IPS-NIHi7 (cell line): ENCODE measurements at regions not wholly inside any gene's neighbourhood (a gene's known extent, or its start where the extent isn't known, plus 50 kb on each side); places are given as distances from the start of the nearest gene placed in this dataset.

ENCODE experiments used
- DNase-seq: peaks from one replicate; pipeline ENCODE4 v3.0.0; 2012; ENCODE audit warnings: mixed read lengths; ENCODE audit errors: extremely low spot score

DNA sequence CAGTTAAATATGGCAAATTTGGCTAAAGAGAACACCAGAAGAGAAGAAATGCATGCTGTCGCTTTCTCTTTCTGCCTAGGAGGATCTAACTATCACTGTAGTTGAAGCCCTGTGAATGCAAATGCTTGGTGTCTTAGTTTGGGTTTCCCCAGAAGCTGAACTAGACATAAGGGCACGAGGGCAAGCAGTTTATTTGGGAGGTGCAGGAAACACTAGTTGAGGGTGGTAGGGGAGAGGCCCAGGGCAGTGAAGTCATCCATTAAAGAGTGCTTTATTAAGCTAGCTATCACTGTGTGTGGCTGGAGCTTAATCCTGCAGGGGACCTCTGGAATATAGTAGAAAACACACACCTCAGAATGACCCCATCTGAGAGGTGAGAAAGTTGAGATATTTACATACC, 639.8 kb upstream of the ZEB2 start:
- no peak for DNase-seq

DNA sequence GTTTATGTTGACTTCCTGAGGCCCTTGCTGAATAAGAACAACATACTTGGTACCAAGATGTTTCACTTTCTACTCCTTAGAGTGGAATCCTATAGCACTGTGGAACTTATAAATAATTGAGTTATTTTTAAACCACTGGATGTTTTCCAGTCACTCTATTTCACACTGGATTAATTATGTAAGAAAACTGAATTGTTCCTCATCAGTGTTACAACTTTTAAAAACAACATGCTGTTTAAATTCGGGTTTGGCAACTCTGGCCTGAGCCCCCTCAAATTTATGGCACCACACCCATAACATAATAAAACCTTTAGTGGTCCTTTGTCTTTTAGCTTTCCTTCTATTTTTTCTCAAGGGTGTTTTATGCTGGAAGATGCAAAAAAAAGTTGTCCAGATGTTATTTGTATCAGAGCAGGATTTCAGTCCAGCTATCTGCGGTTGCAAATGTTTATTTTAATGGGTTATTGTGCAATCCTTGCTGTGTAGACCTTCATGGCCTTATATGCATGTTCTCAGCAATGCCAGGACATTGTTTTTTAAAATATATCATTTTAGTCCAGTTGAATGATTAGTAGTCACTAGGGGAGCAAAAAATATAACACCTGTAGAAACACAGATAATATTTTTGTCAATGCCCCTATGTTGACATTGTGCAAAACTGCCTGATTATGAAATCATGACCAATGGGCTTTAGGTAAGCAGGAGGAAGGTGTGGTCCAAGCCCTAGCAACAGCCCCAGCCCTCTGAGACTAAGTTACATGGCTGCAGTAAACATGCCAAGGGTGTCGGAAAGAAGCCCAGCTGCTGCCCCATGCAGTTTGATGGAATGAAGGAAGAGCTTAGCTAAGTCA, 638.0 kb upstream of the ZEB2 start:
- DNase-seq, result no peak

DNA sequence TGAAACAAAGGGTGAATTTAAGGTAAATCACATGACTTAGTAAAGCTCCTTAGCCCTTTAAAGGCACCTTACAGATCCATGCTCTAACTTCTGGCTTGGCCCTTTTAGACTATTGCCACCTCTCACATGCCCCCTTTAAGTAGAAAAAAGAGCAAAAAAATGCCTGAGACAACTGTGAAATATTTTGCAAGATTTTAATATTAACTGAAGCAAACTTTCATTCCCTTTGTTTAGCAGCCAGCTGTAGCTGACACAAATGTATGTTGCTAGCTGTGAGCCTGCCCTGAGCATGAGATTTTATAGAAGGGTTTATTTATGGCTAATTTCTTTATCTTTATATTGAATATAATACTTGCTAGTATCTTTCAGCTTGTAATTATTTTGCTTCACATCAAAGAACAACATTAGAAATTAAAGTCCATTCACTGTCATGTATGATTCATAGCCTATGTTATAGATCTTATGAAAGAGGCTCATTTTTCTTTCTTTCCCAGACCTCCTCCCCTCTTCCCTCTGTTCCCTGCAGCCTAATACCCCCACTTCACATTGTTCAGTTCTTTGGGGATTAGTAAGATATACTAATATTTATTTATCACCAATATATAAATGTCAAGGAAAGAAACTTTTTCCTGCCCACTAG, 637.2 kb upstream of the ZEB2 start:
- DNase-seq, result no peak

DNA sequence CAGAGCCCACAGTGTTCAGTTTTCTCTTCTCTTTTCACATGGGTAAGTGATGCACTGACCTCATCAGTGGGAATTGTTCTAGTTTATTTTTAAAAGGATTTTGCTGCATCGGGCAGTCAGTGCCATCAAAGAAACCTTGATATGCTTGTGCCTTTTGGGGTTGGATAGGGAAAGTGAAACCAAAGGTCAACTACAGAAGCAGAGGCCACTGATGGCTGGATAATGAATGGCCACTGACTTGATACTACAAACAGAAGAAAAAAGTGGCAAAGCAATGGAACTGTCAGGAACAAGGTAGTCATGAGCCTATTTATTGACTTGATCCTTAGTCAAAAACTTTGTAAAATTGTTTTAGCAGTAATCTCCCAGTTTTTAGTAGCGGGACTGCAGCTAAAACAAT, 636.3 kb upstream of the ZEB2 start:
- DNase-seq, result no peak

DNA sequence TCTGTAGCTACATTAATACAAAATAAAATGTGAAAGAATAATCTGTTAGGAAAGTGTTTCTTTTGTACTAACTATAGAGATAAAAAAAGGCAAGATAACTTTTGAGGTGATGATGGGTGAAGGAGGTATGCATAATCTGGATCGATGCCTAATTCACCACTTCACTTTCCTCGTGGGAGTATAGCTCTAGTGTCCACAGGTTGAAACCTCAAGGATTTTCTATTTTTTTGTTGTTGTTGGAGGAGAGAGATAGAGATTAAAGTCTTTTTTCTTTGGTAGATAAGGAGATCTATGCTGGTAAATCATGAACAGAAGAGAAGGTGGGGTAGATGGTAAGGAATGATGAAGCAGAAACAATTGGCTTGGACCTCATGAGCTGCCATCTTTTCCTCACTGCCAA, 635.3 kb upstream of the ZEB2 start:
- no peak for DNase-seq

DNA sequence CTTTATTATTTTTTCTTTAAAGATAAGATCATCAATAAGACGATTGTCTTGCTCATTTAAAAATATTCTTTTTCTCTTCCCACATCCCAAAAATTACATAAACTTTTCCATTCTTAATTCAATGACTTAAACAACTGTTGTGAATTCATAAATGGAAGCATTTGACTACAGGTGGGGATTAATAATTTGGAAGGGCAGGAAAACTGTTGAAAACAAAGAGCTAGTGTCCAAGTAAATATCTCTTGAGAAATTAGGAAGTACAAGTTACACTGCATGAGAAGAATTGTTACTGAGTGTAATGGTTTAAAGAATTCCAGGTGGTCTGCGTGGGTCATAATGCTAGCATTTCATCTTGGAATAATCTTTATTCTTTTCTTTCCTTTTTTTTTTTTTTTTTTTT, 634.8 kb upstream of the ZEB2 start:
- DNase-seq, result no peak

DNA sequence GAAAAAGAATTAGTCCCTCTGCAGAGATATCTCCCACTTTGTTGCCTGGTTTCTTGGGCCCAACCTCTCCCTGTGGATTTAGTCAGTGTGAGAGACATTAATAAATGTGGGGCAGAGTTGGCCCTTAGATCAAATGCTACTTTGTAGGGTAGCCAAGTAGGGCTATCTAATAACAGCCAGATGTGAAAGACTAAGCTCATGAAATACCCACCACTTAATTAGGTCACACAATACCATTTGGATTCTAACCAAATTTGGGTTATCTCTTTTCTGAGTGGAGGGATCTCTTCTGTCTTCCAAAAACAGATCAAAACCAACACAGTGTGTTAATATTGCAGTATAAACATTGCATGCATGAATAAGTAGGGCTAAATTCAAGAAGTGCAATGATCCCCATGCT, 626.8 kb upstream of the ZEB2 start:
- DNase-seq, result no peak

DNA sequence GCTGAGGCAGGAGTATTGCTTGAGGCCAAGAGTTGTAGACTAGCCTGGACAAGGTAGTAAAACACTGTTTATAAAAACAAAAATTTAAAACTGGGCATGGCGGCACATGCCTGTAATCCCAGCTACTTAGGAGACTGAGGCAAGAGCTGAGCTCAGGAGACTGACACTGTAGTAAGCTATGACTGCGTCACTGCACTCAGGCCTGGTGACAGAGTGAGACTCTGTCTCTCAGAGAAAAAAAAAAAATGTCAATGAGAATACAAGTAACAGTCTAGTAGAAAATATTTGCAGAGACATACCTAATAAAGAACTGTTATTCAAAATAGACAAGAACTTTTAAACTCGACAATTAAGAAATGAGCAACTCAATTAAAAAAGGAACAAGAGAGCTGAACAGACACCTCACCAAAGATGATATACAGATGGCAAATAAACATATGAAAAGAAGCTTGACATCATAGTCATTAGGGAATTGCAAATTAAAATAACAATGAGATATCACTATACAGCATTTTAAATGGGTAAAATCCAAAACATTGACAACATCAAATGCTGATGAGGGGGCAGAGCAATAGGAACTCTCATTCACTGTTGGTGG, 624.3 kb upstream of the ZEB2 start:
- DNase-seq, result no peak

DNA sequence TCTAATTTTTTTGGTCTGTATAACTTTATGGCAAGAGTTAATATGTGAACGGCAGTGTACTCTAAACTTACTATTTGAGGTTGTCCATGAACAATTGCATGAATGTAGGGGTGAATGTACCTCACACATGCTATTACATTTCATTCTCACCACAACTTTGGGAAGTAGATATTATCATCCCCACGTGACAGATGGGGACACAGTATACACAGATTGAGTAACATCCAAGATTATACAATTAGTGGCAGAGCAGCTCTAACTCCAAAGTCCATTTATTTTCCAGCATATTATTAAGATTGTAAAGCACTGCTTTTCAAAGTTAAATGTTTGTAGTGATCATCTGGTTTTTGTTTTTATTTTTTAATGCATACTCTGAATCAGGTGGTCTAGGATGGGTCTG, 622.1 kb upstream of the ZEB2 start:
- DNase-seq, result no peak

DNA sequence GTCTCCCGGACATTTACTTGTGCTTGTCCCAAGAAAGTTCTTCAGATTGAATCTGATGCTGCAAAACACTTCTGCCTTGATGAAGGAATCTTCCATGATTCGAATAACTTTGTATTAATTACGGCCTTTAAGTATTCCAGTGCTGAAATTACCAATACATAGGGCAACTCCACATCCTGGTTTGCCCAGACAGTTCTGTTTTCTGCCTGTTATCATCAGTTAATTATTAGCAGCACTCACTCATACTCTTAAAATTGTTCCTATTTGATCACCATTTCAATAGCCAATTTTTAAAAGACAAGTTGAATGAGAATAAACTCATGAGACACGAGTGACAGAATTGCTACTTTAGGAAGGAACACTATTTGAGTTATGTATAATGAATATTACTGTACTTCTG, 620.7 kb upstream of the ZEB2 start:
- no peak for DNase-seq

DNA sequence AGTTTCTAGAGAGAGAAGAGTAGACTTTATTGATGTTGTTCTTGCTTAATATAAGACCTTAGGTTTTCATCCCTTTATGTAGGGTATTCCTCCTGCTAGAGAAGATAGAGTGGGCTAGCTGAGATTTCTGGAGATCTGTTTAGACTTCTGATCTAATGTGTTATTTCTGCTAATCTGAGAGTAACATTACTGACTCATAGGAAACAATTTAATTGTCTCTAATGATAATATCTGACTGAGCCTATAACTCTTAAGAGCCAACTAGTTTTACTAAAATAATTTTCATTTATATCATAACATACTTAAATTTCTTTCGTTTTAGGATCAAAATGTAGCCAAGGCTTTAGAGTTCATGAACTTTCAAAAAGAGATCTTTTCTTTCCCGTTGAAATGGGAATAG, 618.7 kb upstream of the ZEB2 start:
- DNase-seq, result no peak

DNA sequence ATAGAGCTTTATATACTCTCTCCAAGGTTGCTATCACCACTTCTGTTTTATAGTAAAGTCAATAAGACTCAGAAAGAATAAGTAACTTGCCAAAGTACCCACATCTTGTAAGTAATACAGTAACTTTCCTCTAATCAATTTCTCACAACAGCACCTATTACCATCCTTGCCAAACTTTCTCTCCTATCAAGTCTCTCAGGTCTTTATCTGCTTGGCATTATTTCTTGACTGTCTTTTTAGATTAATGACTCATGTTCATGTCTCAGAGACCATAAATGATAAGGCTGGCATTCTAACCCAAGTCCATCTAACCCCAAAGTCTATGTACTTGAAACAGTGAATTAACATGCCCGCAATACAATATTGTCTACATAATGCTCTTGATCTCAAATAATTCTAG, 618.0 kb upstream of the ZEB2 start:
- DNase-seq, result no peak

DNA sequence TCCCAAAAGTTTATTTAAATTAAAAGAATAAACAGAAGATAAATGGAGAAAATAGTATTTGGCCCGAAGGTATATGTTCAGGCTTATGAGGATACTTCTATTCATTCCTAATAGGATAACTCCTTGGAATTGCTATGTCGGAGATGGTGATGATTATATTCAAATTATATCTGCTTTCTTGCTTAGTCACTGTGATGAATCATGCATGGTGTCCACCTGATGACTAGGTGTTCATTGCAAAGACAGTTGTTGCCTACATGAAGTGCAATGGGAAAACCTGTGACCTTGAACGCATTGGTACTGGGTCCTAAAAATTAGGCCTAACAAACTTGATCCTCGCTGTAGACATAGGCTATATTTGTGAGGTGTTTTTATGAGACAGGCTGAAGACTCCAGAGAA, 617.3 kb upstream of the ZEB2 start:
- no peak for DNase-seq

DNA sequence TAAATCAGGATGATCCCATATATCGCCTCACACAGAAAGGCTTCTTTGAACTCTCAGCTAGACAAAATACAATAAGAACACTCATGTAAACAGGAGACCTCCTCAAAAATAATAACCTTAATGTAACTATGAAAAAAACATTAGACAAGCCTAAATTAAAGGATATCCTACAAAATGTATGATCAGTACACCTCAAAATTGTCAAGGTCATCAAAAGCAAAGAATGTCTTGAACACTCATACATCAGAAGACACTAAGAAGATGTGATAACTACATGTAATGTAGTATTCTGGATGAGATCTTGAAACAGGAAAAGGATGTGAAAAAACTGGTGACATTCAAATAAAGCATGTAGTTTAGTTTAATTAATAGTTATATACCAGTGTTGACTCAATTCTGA, 616.8 kb upstream of the ZEB2 start:
- no peak for DNase-seq

DNA sequence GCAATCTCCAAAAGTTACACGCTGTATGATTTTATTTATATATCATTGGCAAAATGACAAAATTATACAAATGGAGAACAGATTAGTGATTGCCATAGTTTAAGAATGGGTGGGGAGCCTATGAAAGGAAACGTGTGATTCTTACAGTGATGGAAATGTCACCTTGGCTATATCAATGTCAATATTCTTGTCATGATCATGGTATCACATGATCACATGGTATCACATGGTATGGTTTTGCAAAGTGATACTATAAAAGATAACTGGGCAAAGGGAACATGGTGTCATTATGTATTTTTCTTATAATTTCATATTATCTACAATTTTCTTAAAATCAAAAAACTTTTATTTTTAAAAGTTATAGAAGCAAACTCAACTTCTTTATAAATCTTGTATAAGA, 606.2 kb upstream of the ZEB2 start:
- no peak for DNase-seq

DNA sequence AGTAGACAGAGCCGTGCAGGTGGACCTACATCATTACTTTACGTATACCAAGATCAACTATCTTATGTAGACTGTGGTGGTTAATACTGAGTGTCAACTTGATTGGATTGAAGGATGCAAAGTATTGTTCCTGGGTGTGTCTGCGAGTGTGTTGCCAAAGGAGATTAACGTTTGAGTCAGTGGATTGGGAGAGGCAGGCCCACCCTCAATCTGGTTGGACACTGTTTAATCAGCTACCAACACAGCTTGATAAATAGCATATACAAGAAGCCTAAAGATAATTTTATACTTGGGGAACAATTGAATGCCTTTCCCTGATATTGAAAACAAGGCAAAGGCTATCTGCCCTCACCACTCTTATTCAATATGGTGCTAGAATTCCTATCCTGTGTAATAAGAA, 604.2 kb upstream of the ZEB2 start:
- no peak for DNase-seq

DNA sequence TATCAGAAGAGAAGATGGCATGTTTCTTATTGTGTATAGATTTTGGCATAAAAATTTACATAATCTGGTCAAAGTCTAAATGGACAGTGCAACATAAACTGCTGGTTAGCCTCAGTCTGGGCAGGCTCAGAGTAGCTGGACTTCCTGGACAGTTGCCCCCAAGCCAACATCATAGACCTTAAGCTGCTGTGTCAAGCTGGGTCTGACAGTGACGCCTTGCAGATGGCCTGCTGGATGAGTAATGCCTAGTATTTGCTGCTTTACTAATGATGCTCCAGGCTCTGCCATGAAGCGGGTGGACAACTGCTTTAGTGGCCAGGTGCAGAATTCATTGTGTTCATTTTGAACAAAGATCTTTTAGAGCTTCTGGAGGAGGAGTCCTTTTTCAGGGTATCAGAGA, 603.7 kb upstream of the ZEB2 start:
- no peak for DNase-seq

DNA sequence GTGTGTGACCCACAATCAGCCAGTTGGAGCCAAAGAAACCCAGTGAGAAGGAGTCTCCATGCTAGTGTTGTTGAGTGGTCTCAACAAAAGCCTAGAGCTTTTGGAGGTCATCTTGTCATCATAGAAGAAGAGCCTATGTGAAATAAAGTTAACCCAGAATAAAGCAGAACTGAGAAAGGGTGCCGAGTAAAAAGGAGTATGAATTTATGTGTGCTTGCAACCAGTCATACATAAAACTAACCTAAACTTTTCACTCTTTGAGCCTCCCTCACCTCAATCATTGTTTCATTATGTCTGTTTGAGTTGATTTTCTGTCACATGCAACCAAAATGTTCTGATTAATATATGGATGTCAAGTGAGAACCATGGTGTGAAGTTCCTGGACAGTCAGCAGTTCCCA, 599.3 kb upstream of the ZEB2 start:
- DNase-seq, result no peak

DNA sequence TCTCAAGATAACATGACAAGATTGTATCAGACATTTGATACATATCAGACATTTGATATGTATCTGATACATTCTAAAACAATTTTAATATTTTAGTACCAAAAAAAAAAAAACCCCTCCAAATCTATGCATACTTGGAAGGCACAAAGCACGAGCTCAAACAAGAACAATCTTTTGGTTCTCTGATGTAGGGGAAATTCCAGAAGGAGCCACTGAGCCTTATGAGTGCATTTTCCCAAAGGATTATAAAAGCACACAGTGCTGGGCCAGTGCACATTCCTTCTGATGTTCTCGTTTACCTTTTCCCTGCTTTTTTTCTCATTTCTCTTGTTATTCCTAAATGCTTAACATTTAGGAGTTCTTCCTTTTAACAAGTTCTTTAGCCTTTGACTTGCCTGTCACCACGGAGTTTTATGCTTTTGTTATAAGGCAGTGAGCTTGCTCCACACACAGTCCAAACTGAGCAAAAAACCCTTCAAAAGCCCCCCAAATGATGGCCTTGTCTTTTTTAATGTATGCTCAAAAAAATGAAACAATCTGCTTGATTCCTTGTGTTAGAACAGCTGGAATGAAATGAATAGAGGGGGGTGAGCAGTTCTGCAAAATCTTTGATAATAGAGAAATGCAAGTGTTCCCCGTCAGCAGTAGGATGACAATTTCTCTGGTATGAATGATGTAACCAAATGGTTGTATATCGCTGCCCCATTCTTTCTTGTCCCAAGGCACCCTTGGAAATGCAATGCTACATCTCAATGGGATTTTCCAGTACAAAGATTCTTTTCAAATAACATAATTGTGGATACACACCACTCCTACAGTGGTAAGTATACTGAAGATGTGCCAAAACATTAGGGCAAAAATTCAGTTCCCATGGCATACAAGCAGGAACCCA, 597.2 kb upstream of the ZEB2 start:
- no peak for DNase-seq

DNA sequence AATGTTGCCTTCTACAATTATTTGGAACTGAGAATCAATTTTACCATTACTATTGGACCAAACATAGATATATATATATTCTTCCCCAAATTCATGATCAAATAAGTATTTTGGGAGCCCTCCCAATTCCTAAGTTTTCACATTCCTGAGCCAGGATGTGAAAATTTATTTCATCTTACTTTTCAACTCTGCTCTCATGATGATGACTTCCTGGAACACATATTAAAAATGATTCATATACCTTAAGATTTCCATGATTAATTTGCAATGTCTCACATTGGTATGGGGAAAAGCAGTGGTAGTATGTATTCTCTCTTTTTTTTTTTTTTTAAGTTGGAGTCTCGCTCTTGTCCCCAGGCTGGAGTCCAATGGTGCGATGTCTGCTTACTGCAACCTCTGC, 596.1 kb upstream of the ZEB2 start:
- no peak for DNase-seq

DNA sequence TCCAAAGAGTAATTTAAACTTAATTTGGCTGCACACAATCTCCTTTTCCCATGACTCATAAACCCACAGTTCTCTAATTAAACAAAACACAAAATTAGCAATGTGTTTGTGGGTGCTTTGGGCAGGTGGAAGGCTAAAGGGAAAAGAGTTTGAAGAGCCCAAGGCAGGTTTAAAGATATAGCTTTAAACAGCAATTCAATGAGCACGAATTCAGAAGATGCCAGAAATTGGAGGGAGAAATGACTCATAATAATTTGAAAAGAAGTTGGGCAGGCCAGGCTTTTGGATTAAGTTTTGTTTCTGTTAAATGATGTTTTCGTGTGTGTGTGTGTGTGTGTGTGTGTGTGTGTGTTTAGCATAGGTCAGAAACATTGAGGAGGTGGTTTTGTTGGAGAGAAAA, 594.8 kb upstream of the ZEB2 start:
- DNase-seq, result no peak

DNA sequence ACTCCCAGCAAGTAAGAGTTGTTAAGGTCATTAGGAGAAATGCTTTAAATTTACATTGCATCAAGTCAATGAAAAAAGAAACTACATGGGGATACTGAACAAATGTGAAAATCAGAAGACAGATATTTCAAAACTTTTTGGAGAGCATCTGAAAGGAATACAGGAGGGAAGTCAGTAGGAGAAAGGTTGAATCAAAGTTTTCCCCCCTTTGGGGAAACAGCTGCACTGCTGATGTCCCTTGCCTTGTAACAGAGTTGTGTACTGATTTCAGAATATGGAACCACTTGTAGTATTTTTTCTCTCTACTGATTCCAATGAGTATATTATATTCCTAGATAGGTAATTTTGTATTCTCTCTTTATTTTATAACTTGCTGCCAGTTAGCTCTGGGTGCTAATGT, 592.5 kb upstream of the ZEB2 start:
- no peak for DNase-seq
